ENCODE measurements at regions not wholly inside any gene's neighbourhood (a gene's known extent, or its start where the extent isn't known, plus 50 kb on each side); places are given as distances from the start of the nearest gene placed in this dataset.
"Not testable (repeated sequence)": the region's sequence is repeated elsewhere in the genome, so short reads cannot be mapped to it uniquely, and the experiment has no call there.

- in situ Hi-C loops (cut with HindIII; ENCODE audit: low sequenced_read_pairs): no loop called here
Observed at GRCh38 chr2:22377268-22377667, 1007.7 kb upstream of the KLHL29 start.

DNA sequence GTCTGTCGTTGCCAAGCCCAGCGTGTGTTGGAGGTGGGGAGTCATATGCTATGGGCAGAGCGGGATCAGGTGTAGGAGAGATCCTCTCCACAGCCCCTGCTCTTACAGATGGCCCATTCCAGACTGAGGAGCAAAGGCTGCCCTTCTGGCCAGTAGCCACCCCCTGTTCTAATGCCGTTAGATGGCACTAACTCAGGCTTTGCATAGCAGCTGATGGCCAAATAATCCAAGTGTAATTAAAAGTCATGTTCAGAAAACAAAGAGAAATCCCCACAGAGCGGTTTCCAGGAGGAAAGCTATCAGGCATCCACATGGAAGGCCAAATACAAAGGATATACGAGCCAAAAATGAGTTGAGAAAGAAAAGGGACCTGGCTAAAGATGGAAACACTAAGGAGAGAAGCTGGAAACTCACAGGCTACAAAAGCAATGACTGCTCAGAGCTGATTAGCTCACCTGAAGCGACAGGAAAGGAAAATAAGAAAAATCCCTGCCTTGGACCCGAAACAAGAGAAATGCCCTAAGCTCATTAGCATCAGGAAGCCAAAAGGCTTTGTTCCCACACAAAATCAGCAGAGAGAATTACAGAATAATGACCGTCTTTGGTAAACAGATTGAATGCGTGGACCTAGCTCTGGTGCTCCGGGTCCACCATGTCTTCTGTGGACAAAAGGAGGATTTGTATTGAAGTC, 1002.4 kb upstream of the KLHL29 start:
- in situ Hi-C loops (cut with HindIII; ENCODE audit: low sequenced_read_pairs): no loop called here

- in situ Hi-C loops (cut with HindIII; ENCODE audit: low sequenced_read_pairs): no loop called here
Observed at GRCh38 chr2:22397847-22398246, 987.1 kb upstream of the KLHL29 start.

DNA sequence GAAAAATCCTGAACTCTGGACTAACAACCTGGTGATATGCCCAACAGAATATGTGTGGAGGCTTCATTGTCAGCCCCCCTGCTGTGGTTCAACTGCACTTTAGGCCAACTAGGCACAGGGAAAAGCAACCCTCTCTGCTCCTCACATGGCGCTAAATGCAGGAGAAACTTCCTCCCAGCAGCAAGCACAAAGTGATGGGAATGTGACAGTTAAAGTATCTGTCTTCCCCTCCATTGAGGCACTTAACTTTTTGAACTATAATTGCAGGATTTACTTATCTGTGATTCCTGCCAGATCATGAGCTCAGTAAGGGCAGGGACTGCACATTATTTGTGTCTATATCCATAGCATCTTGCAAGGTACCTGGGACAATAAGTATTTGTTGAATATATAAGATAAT, 981.2 kb upstream of the KLHL29 start:
- in situ Hi-C loops (cut with HindIII; ENCODE audit: low sequenced_read_pairs): no loop called here

- in situ Hi-C loops (cut with HindIII; ENCODE audit: low sequenced_read_pairs): no loop called here
Observed at GRCh38 chr2:22406625-22407024, 978.4 kb upstream of the KLHL29 start.

DNA sequence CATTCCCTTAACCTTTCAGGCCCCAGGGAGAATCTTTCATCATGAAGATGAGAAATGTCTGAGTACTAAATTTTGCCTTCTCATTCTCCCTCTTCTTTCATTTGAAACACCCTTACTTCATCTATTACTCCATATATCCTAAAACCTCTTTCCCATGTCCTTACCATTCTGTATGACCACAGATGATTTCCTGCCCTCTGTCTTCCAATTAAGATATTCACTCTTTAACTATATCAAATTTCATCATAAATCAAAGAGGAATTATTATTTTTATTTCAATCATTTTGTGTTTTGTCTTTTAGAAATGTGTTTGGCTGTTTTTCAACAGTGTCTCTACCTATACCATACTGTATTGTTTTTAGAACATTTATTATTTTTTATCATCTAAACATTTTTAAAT, 964.9 kb upstream of the KLHL29 start:
- in situ Hi-C loops (cut with HindIII; ENCODE audit: low sequenced_read_pairs): no loop called here

DNA sequence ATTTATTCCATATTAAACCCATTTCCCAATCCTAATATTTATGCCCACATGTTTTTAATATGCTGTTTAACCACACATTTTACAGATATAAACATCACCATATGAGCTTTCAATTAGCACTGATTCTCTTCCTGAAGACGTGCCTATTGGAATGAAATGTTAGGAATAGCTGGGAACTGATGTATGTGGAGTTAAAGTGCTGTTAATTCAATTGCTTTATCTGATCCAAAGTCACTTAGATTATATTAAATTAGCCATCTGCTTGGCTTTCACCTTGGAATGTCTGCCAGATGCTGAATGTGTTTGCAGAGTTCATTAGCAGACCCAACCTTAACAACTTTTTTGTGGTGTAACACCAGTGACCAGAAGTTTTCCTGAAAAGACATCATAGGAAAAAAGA, 942.9 kb upstream of the KLHL29 start:
- in situ Hi-C loops (cut with HindIII; ENCODE audit: low sequenced_read_pairs): no loop called here

GRCh38 chr2:22444281-22444680, 940.7 kb upstream of the KLHL29 start:
- in situ Hi-C loops (cut with HindIII; ENCODE audit: low sequenced_read_pairs): no loop called here

GRCh38 chr2:22449696-22450095, 935.3 kb upstream of the KLHL29 start:
- in situ Hi-C loops (cut with HindIII; ENCODE audit: low sequenced_read_pairs): no loop called here

DNA sequence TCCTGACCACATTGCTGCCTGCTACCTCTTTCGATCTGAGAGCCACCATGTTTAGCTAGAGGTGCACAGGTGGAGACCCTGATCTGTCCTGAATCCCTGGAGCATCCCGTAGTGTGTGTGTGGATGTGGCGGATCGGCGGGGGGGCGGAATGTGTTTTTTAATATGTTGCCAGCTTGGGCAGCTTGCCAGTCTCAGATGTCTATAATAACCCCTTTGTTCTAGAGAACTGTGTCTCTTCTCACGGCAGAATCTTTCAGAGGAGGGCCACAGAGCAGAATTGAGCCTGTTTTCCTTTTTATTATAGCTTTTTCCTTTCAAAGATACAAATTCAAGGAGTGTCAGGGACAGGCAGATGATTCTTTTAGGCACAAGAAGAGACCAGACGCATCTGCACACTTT, 934.1 kb upstream of the KLHL29 start:
- in situ Hi-C loops (cut with HindIII; ENCODE audit: low sequenced_read_pairs): no loop called here

DNA sequence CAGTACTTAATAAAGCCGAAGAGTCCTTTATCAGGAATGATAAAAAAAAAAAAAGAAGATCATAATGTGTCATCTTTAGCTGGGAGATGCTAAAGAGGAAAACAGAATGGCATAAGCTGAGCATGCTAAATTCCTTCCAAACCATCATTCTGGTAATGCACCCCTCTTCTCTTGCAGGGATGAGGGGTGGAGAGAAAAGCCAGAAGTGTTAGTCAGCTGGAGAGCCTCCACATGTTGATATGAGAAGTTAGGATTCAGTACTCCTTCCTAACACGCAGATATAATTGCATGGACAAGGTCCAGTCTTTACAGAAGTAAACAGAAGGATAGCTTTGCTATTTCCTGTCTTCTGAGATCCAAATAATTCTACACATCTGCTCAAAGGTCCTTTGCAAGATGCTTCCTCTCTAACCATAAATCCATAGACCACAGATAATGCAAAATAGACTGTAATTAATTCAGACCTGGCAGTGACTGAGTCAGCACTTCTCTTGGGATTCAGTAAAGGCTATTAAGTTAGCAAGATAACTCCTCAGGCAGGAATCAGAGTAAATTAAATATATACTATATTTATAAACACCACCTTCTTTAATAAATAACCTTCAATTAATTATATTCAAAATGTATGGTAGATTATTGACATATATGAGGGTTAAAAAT, 930.0 kb upstream of the KLHL29 start:
- in situ Hi-C loops (cut with HindIII; ENCODE audit: low sequenced_read_pairs): no loop called here

DNA sequence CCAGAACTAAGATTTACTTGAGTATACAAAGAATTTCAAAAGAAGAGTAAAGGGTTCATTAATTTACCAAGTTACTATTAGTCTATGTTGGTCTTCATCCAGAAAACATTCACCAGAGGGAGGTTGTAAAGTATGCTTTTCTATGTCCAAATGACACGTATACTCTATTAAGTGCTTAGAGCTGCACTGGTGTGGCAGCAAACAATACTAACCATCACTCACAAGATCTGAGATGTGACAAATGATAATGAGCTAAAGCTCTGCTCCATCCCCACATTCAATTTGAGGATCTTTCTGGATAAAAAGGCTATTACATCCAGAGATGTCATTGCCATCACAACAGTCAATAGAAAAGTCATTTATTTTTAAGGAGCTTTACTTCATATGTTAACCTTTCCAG, 926.5 kb upstream of the KLHL29 start:
- in situ Hi-C loops (cut with HindIII; ENCODE audit: low sequenced_read_pairs): no loop called here

DNA sequence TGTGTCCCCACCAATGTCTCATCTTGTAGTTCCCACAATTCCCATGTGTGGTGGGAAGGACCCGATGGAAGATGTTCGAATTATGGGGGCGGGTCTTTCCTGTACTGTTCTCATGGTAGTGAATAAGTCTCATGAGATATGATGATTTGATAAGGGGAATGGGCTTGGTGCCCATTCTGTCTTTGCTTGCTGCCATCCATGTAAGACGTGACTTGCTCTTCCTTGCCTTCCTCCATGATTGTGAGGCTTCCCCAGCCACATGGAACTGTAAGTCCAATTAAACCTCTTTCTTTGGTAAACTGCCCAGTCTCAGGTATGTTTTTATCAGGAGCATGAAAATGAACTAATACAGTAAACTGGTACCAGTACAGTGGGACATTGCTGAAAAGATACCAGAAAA, 909.9 kb upstream of the KLHL29 start:
- in situ Hi-C loops (cut with HindIII; ENCODE audit: low sequenced_read_pairs): not testable (repeated sequence)

- in situ Hi-C loops (cut with HindIII; ENCODE audit: low sequenced_read_pairs): no loop called here
Observed at GRCh38 chr2:22478329-22478728, 906.6 kb upstream of the KLHL29 start.

GRCh38 chr2:22481486-22482259, 903.3 kb upstream of the KLHL29 start:
- in situ Hi-C loops (cut with HindIII; ENCODE audit: low sequenced_read_pairs): no loop called here

- in situ Hi-C loops (cut with HindIII; ENCODE audit: low sequenced_read_pairs): no loop called here
Observed at GRCh38 chr2:22483036-22483435, 901.9 kb upstream of the KLHL29 start.

DNA sequence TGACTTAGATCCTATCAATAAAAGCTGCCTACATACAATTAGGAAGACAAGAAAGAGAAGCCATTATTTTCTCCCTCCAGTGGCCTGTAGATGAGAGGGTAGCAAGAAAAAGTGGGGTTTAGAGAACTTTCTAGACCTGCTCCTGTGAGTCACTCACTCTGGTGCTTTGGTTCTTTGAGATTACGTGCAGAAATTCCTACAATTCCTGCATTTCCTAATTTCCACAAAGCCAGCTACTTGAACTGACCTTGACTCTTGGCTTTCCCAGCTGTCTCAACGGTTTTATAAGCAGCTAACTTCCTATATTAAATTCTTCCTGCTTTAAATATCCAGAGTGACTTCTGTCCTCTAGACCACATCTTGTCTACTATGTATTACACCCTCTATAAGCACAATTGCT, 899.5 kb upstream of the KLHL29 start:
- in situ Hi-C loops (cut with HindIII; ENCODE audit: low sequenced_read_pairs): no loop called here

DNA sequence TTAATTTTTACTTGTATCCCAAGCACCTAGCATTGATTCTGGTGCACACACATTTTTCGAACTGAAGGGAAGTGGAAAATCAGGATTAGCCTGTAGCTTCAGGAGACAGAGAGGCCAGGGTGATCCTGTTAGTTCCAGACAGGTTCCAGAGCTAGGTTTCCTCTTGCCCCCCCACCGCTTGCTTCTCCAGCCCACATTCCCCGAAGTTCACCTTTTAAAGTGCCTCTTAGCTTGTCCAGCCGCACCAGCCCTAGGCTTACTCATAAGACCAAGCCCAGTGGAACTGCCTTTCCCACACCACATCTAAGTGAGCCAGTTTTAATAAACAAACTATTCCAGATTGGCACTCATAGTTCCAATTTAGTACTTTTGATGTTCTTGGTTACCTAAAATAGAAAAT, 898.6 kb upstream of the KLHL29 start:
- in situ Hi-C loops (cut with HindIII; ENCODE audit: low sequenced_read_pairs): no loop called here

GRCh38 chr2:22487036-22487435, 897.9 kb upstream of the KLHL29 start:
- in situ Hi-C loops (cut with HindIII; ENCODE audit: low sequenced_read_pairs): no loop called here

- in situ Hi-C loops (cut with HindIII; ENCODE audit: low sequenced_read_pairs): no loop called here
Observed at GRCh38 chr2:22487541-22487940, 897.4 kb upstream of the KLHL29 start.

- in situ Hi-C loops (cut with HindIII; ENCODE audit: low sequenced_read_pairs): no loop called here
Observed at GRCh38 chr2:22491442-22491841, 893.5 kb upstream of the KLHL29 start.

DNA sequence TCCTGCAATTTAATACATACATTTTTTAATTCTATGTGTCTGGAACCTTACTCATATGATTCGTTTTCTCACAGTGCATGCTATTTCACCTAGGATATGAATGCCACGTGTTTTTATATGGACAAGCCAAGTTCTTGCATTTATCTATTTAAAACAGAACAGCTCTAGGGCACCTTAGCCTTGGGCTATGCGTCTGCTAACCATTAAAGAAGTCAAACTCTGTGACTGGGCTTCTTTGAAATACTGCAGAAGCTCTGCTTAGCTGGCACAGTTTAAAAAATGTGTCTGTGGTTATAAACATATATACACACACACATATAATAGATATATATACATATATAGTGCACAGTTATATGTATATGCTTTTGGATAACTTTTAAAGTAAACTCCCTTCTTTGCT, 890.8 kb upstream of the KLHL29 start:
- in situ Hi-C loops (cut with HindIII; ENCODE audit: low sequenced_read_pairs): no loop called here

All from endothelial cell of hepatic sinusoid (primary cell).